Breast epithelium (tissue), 3 donors: ENCODE measurements at regions not wholly inside any gene's neighbourhood (a gene's known extent, or its start where the extent isn't known, plus 50 kb on each side); places are given as distances from the start of the nearest gene placed in this dataset.

Source experiments
- POLR2A ChIP-seq: fragments of 450-650 bp; IDR thresholded peaks from one replicate; pipeline ENCODE4 v1.6.1; 2016; ENCODE audit warnings: antibody characterized with exemption, mild to moderate bottlenecking, moderate library complexity
- POLR2AphosphoS5 ChIP-seq, 3 donors: sonication (generic); formaldehyde crosslinking; IDR thresholded peaks; one replicate each; pipeline ENCODE4 v1.6.1; 2017; ENCODE audit warnings: antibody characterized with exemption in 3 of 3
- TF ChIP-seq, protein P1 (sequence below), 3 donors: fragments of 450-650 bp; IDR thresholded peaks; one replicate each; pipeline ENCODE4 v1.5.1; 2016 to 2017; ENCODE audit warnings: antibody characterized with exemption in 3 of 3, mild to moderate bottlenecking in 3 of 3, moderate library complexity in 3 of 3

DNA sequence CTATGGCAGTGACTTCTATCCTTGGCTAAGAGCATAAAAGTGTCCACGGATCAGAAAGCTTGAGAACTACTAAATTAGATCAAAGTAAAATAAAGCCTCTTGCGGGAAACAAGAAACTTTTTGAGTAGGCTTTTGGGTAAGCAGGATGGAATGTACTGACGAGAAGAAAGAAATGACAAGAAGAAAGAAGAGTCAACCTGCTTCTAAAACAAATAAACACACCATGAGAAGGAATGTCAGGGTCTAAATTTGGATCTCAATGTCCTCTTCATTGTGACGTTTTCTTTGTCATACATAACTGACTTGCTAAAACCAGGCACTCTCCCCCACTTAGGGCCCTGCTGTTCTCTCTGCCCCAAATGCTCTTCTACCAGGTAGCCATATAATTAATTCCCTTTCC is 290.1 kb upstream of the PTGER4 start:
- TF ChIP-seq, protein P1, sequence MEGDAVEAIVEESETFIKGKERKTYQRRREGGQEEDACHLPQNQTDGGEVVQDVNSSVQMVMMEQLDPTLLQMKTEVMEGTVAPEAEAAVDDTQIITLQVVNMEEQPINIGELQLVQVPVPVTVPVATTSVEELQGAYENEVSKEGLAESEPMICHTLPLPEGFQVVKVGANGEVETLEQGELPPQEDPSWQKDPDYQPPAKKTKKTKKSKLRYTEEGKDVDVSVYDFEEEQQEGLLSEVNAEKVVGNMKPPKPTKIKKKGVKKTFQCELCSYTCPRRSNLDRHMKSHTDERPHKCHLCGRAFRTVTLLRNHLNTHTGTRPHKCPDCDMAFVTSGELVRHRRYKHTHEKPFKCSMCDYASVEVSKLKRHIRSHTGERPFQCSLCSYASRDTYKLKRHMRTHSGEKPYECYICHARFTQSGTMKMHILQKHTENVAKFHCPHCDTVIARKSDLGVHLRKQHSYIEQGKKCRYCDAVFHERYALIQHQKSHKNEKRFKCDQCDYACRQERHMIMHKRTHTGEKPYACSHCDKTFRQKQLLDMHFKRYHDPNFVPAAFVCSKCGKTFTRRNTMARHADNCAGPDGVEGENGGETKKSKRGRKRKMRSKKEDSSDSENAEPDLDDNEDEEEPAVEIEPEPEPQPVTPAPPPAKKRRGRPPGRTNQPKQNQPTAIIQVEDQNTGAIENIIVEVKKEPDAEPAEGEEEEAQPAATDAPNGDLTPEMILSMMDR (IDR thresholded peaks at IDR 0.05), result no peak
- no peak for TF ChIP-seq POLR2A
- TF ChIP-seq POLR2AphosphoS5 (IDR thresholded peaks at IDR 0.05), result no peak
